ENCODE measurements at regions not wholly inside any gene's neighbourhood (a gene's known extent, or its start where the extent isn't known, plus 50 kb on each side); places are given as distances from the start of the nearest gene placed in this dataset.

- TF ChIP-seq, protein P1, sequence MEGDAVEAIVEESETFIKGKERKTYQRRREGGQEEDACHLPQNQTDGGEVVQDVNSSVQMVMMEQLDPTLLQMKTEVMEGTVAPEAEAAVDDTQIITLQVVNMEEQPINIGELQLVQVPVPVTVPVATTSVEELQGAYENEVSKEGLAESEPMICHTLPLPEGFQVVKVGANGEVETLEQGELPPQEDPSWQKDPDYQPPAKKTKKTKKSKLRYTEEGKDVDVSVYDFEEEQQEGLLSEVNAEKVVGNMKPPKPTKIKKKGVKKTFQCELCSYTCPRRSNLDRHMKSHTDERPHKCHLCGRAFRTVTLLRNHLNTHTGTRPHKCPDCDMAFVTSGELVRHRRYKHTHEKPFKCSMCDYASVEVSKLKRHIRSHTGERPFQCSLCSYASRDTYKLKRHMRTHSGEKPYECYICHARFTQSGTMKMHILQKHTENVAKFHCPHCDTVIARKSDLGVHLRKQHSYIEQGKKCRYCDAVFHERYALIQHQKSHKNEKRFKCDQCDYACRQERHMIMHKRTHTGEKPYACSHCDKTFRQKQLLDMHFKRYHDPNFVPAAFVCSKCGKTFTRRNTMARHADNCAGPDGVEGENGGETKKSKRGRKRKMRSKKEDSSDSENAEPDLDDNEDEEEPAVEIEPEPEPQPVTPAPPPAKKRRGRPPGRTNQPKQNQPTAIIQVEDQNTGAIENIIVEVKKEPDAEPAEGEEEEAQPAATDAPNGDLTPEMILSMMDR (conservative IDR thresholded peaks at IDR 0.05; ENCODE audit: low read depth in 2 of 2), result no peak
- no peak for TF ChIP-seq JUNB (IDR thresholded peaks at IDR 0.05; ENCODE audit: unreplicated experiment)
- no peak for TF ChIP-seq POLR2AphosphoS5 (IDR thresholded peaks at IDR 0.05; ENCODE audit: low read depth)
- TF ChIP-seq EZH2 (IDR thresholded peaks at IDR 0.05; ENCODE audit: low read depth, unreplicated experiment), result no peak
- TF ChIP-seq, protein P2, sequence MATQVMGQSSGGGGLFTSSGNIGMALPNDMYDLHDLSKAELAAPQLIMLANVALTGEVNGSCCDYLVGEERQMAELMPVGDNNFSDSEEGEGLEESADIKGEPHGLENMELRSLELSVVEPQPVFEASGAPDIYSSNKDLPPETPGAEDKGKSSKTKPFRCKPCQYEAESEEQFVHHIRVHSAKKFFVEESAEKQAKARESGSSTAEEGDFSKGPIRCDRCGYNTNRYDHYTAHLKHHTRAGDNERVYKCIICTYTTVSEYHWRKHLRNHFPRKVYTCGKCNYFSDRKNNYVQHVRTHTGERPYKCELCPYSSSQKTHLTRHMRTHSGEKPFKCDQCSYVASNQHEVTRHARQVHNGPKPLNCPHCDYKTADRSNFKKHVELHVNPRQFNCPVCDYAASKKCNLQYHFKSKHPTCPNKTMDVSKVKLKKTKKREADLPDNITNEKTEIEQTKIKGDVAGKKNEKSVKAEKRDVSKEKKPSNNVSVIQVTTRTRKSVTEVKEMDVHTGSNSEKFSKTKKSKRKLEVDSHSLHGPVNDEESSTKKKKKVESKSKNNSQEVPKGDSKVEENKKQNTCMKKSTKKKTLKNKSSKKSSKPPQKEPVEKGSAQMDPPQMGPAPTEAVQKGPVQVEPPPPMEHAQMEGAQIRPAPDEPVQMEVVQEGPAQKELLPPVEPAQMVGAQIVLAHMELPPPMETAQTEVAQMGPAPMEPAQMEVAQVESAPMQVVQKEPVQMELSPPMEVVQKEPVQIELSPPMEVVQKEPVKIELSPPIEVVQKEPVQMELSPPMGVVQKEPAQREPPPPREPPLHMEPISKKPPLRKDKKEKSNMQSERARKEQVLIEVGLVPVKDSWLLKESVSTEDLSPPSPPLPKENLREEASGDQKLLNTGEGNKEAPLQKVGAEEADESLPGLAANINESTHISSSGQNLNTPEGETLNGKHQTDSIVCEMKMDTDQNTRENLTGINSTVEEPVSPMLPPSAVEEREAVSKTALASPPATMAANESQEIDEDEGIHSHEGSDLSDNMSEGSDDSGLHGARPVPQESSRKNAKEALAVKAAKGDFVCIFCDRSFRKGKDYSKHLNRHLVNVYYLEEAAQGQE (IDR thresholded peaks at IDR 0.05; ENCODE audit: unreplicated experiment), result no peak
- no peak for TF ChIP-seq EZH2phosphoT487 (IDR thresholded peaks at IDR 0.05; ENCODE audit: unreplicated experiment)
These were observed 837.3 kb downstream of the TBC1D22A start for GRCh38 chr22:47599753-47600152.

Measured in GM23338 (cell line).